ENCODE measurements at regions not wholly inside any gene's neighbourhood (a gene's known extent, or its start where the extent isn't known, plus 50 kb on each side); places are given as distances from the start of the nearest gene placed in this dataset.

- DNase-seq (ENCODE audit: low read depth): no peak
Measured at GRCh38 chr9:120291050-120291449, 288.9 kb downstream of the CDK5RAP2 start.

- DNase-seq (ENCODE audit: low read depth): no peak
Measured at GRCh38 chr9:120289990-120290975, 289.7 kb downstream of the CDK5RAP2 start.

GRCh38 chr9:120289098-120289497, 290.9 kb downstream of the CDK5RAP2 start:
- DNase-seq (ENCODE audit: low read depth): no peak

GRCh38 chr9:120286530-120286929, 293.4 kb downstream of the CDK5RAP2 start:
- no peak for DNase-seq (ENCODE audit: low read depth)

GRCh38 chr9:120284821-120285220, 295.1 kb downstream of the CDK5RAP2 start:
- no peak for DNase-seq (ENCODE audit: low read depth)

DNA sequence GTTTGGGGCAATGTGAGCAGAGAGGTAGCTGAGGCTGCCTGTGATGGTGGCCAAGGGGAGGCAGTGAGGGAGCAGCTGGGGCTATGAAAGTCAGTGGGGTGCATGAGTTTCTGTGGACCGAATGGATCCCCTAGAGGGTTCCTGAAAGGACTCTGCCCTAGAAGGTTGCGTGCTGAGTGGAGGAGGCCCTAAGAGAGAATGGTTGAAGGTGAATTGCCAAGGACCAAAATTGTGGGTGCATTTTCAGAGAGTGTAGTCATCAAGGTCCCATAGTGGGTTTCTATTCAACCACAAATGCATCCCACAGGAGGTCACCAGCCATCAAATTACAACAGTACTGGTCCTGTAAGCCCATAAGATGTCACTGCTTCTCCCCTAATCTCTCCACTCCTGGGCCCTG, 298.3 kb downstream of the CDK5RAP2 start:
- no peak for DNase-seq (ENCODE audit: low read depth)

GRCh38 chr9:120267929-120268328, 312.0 kb downstream of the CDK5RAP2 start:
- no peak for DNase-seq (ENCODE audit: low read depth)

- DNase-seq (ENCODE audit: low read depth): no peak
Measured at GRCh38 chr9:120265791-120266190, 314.2 kb downstream of the CDK5RAP2 start.

- no peak for DNase-seq (ENCODE audit: low read depth)
Measured at GRCh38 chr9:120264528-120264927, 315.4 kb downstream of the CDK5RAP2 start.

DNA sequence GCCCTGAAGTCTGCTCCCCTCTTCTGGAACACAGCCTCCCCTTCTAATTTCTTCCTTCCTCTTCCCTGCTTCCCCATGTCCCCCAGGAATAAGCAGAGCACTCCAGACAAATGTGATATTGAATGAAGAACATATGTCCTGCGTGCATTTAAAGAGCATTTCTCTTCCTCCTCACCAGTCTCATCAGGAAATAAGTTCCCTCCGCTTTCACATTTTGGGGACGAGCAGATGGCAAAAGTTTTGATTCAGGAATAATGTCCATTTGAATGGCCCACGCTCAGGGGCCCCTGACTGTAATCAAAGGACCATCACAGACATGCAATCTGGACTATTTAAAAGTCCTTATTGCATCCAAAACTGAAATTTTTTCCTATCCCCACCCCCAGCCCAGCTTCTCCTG, 316.1 kb downstream of the CDK5RAP2 start:
- DNase-seq (ENCODE audit: low read depth): no peak

DNA sequence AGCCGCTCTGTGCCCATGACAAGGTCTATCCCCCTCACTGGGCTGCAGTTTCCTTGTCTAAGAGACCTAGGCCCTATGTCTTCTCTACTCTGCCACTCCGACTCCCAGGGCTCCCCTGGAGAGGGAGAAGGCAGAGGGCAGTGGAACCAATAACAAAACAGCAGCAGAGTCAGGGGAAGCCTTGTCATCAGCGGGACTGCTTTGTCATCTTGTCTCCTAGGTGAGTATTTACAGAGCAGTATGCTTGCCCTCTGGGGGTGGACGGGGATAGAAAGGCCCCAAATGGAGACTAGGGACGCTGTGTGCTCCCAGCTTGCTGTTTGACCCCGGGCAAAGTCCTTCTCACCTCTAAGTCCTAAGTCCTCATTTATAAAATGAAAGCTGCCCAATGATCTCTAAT, 318.5 kb downstream of the CDK5RAP2 start:
- DNase-seq (ENCODE audit: low read depth): no peak

DNA sequence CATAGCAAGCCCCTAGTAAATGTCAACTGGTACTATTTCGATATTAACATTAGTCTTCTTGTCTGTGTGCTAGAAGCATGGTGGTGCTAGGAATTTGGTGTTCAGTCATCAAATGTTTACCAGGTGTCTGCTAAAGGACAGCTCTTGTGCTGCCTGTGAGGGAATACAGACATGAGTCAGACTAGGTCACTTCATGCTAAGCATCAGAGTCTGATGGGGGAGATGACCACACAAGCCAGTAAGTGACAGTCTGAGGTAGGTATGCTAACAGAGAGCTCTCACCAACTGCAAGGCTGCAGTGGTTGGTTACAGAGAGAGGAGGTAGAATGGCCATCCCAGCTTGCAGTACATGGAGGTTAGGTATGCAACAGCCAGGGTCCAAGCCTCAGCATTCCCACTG, 320.9 kb downstream of the CDK5RAP2 start:
- DNase-seq (ENCODE audit: low read depth): no peak

GRCh38 chr9:120258096-120258495, 321.9 kb downstream of the CDK5RAP2 start:
- no peak for DNase-seq (ENCODE audit: low read depth)

GRCh38 chr9:120257483-120257882, 322.5 kb downstream of the CDK5RAP2 start:
- no peak for DNase-seq (ENCODE audit: low read depth)

DNA sequence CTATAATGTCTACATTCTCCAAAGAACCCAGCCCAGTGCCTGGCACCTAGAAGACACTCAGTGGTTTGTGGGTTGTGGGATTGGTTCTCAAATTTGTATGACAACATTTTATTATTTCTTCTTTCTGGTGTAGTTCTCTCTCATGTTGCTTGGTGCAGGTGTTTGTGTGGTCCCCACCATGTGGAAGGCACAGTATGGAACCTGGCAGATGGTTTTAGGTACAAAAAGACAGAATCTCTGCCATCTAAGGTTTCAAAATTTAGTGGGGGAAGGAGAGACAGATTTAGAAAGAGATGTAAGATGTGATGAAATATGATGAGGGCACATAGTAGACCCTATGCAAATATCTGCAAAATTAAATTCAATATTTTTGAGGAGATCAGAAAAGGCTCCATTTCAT, 323.8 kb downstream of the CDK5RAP2 start:
- no peak for DNase-seq (ENCODE audit: low read depth)

DNA sequence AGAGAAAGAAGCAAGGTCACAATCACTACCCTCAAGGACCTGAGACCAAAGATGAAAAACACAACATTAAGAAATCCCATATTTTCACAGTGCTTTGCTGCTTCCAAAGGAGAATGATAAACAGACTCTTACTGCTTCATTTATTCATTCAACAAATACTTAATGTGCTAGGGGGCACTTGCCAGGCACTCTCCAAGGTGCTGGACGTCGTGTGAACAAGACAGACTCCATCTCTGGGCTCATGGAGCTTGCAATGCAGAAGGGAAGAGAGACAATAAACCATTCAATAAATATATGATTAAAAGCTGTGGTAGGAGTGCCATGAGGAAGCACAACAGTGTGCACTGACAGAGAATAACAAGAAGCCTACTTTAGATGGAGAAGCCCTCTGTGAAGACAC, 327.7 kb downstream of the CDK5RAP2 start:
- no peak for DNase-seq (ENCODE audit: low read depth)

GRCh38 chr9:120242116-120242811, 337.7 kb downstream of the CDK5RAP2 start:
- no peak for DNase-seq (ENCODE audit: low read depth)

DNA sequence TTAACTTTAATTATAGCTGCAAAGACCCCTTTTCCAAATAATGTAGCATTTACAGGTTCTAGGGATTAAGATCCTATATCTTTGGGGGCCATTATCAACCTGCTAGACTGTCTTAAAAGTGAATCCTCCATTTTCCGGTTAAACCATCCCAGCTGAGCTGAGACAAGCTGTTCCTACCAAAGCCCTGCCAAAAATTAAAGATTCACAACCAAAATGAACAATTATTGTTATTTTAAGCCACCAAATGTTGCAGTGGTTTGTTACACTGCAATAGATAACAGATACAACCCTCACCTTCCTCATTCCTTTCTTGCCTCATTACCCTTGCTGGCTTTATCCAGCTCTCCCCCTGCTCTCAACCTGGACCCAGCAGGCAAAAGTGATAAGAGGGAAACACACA, 343.4 kb downstream of the CDK5RAP2 start:
- no peak for DNase-seq (ENCODE audit: low read depth)

DNA sequence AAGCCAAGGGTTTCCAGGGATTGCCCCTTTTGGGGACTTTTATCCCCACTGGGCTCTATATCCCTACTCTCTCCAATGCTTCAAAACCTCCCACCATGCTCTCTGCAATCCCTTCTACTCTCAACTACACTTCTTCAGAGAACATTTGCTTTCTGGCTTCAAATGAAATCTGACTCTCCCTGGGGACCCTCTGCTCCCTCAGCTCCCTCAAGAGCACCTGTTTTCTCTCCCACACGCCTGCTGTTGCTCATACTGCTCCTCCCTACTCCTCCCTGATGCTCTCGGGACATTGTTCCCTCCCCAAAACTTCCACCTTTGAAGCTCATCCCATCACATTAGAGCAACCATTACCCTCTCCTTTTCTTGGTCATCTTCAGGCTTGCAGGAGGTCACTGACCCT, 344.9 kb downstream of the CDK5RAP2 start:
- DNase-seq (ENCODE audit: low read depth): no peak

DNA sequence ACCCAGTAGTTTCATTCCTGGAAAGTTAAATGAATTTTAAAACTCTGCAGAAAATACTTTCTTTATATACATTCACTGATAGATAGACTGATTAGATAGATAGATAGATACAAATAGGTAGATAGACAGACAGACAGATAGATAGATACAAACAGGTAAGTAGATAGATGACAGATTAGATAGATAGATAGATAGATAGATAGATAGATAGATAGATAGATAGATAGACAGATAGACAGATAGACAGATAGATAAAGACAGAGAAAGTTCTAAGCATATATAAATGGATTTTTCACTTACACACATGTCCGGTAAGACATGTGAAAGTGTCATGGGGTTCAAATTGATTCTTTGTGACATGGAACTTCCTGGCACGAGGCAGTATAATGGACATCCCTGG, 349.7 kb downstream of the CDK5RAP2 start:
- DNase-seq (ENCODE audit: low read depth): no peak

DNA sequence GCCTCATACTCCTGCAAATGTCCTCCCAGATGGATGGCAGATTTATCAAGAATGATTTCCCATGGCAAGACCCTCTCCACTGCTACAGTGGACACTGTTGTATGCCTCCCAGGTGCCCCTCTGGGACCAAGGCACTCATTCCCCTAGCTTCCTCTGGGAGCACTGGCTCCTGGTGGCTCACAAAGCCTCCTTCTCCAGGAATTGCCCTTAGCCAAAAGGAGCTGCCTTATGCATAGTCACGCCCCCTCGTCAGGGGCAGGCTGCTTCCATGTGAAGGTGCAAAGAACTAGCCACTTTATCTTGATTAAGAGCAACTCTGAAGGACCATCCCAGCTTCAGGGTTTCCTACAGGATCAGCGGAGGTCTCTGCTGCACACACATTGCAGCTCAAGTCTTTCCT, 358.1 kb downstream of the CDK5RAP2 start:
- DNase-seq (ENCODE audit: low read depth): no peak

GRCh38 chr9:120214332-120214731, 365.6 kb downstream of the CDK5RAP2 start:
- DNase-seq (ENCODE audit: low read depth): no peak

GRCh38 chr9:120212853-120213200, 367.1 kb downstream of the CDK5RAP2 start:
- DNase-seq (ENCODE audit: low read depth): no peak

All from activated T-cell treated with anti-CD3 and anti-CD28 coated beads for 48 hours (primary cell).